Ecto neural progenitor cell (in vitro differentiated cells): ENCODE measurements at regions not wholly inside any gene's neighbourhood (a gene's known extent, or its start where the extent isn't known, plus 50 kb on each side); places are given as distances from the start of the nearest gene placed in this dataset.
"Not testable (repeated sequence)": the region's sequence is repeated elsewhere in the genome, so short reads cannot be mapped to it uniquely, and the experiment has no call there.

Experiments
- DNase-seq: peaks from one replicate; pipeline ENCODE4 v3.0.0-alpha.2; 2018; ENCODE audit warnings: low spot score

GRCh38 chr6:165845493-165845892 lies 182.5 kb upstream of the PDE10A start:
- no peak for DNase-seq

- no peak for DNase-seq
Measured at GRCh38 chr6:165844801-165845364, 181.8 kb upstream of the PDE10A start.

GRCh38 chr6:165844232-165844631 lies 181.2 kb upstream of the PDE10A start:
- DNase-seq: no peak

- DNase-seq: no peak
Measured at GRCh38 chr6:165843568-165844113, 180.6 kb upstream of the PDE10A start.

GRCh38 chr6:165843121-165843520 lies 180.1 kb upstream of the PDE10A start:
- DNase-seq: no peak

GRCh38 chr6:165842281-165842936 lies 179.4 kb upstream of the PDE10A start:
- no peak for DNase-seq

GRCh38 chr6:165841153-165841558 lies 178.1 kb upstream of the PDE10A start:
- no peak for DNase-seq

- DNase-seq: no peak
Measured at GRCh38 chr6:165837948-165838745, 175.1 kb upstream of the PDE10A start.

GRCh38 chr6:165836648-165837047 lies 173.6 kb upstream of the PDE10A start:
- not testable (repeated sequence) for DNase-seq

- DNase-seq: no peak
Measured at GRCh38 chr6:165835410-165835851, 172.4 kb upstream of the PDE10A start.

GRCh38 chr6:165834613-165835259 lies 171.7 kb upstream of the PDE10A start:
- DNase-seq: no peak

GRCh38 chr6:165833355-165833754 lies 170.3 kb upstream of the PDE10A start:
- no peak for DNase-seq

GRCh38 chr6:165831812-165832510 lies 168.9 kb upstream of the PDE10A start:
- DNase-seq: no peak

GRCh38 chr6:165830761-165831160 lies 167.7 kb upstream of the PDE10A start:
- no peak for DNase-seq

- DNase-seq: no peak
Measured at GRCh38 chr6:165829376-165829775, 166.3 kb upstream of the PDE10A start.

GRCh38 chr6:165827190-165827518 lies 164.1 kb upstream of the PDE10A start:
- DNase-seq: no peak

- DNase-seq: no peak
Measured at GRCh38 chr6:165826487-165827189, 163.6 kb upstream of the PDE10A start.

GRCh38 chr6:165825256-165825815 lies 162.3 kb upstream of the PDE10A start:
- DNase-seq: peak; percentile 45

- no peak for DNase-seq
Measured at GRCh38 chr6:165823609-165824326, 160.7 kb upstream of the PDE10A start.

- DNase-seq: no peak
Measured at GRCh38 chr6:165822501-165822900, 159.5 kb upstream of the PDE10A start.
